GM12874 (cell line): ENCODE measurements at regions not wholly inside any gene's neighbourhood (a gene's known extent, or its start where the extent isn't known, plus 50 kb on each side); places are given as distances from the start of the nearest gene placed in this dataset.

ENCODE experiments used
- CTCF ChIP-seq: IDR thresholded peaks from 2 replicates; pipeline ENCODE4 v1.5.1; 2011; ENCODE audit warnings: low read depth, mild to moderate bottlenecking, control low read depth, low read length, moderate library complexity; ENCODE audit not compliant: insufficient read depth

DNA sequence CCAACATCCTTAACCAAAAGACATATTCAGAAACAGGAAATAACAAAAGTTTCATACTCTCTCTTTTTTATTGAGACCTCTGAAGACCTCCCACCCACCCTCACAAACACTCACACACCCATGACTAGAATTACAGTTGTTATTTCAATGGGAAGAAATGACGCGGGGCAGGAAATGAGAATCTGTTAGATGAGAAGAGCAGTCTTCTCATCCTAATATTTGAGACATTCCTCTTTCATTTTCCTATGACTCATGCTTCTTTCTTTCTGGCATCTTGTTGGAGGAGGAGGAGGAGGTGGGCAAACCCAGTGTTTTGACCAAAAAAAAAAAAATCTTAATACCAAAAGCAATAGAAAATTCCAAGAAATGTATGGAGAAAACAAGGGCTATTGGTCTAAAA lies 179.5 kb upstream of the TARS1 start:
- no peak for TF ChIP-seq CTCF

DNA sequence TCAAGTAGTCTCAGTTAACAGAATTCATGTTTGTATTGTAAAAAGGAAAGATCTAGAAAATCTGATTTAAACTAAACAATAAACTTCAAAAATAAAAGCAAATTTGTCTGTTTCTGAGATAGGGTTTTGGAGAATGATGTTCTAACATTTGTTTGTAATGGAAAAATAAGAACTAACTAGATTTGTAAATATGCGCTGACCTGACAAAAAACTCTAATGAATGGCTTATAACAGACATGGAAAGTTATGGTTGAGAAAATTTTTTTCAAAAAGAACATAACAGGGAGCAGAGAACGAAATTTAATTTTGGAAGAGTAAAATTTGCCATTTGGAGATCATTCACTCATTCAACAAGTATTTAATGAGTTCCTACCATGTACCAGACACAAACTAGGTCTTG lies 179.0 kb upstream of the TARS1 start:
- TF ChIP-seq CTCF, result no peak

GRCh38 chr5:33267801-33268200 lies 173.0 kb upstream of the TARS1 start:
- no peak for TF ChIP-seq CTCF

DNA sequence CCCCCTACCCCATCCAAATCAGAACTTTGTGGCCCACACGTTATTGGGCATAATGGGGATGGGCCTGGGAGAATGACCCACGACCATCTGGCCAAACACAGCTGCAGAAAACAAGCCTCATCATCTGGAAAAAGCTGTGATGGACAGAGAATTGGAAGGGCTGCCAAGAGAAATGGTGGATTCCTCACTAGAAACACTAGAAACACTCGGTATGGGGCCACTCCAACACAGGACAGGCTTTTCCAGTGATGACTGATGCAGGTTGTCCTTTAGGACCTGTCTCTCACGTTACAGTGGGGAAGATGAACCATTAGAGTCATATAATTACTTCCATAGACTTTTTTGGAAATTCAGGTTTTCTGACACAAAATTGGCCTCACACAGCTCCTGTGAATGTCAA lies 172.4 kb upstream of the TARS1 start:
- no peak for TF ChIP-seq CTCF

DNA sequence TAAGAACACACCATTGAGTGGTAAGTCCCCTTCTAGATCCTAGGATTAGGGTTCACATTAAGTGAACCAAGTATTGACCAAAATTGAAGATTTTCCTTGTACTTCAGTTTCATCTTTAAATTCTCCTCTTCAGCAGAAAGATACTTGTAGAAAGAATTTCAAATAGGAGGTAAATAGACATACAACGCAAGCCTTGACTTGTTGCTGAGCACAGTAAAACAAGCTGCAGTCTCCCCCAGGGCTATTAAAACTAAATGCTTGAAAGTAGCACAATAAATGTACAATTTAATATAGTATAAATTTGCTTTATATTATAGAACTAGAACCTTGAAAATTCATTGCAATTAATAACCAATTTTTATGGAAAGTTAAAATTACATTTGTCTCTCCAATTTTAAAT lies 170.1 kb upstream of the TARS1 start:
- TF ChIP-seq CTCF, result no peak

DNA sequence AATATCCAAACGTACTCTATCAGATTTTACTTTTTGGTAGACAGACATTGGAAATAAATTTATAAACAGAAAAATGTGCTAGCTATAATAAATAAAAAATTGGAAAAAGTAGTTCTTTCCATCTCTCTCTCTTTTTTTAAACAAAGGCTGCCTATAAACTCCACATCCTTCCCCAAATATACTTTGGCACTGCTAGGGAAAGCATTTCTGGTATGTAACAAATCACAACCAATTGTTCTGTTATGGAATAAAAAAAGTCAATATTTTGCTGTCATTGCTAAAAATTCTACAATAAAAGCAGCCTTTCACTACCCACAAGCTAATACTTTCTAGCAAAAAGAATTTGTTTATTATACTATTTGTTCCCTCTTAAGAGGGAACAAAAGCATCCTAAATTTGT lies 169.2 kb upstream of the TARS1 start:
- no peak for TF ChIP-seq CTCF

DNA sequence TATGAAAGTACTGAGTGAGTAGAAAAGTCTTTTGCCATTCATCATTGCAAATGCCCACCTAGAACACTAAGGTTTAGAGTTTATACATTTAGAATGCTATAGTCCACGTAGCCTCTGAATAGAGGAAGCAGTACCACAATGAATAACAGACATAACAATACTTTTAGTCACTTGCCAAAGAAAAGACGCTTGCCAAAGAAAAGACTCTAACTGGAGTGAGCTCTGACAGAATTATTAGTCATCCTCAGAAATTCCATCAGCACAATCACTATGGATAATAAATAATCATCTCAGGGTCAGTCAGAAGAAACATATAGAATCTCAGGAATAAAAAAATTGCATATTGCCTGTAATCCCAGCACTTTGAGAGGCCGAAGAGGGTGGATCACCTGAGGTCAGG lies 168.5 kb upstream of the TARS1 start:
- no peak for TF ChIP-seq CTCF

- TF ChIP-seq CTCF, result no peak
Measured at GRCh38 chr5:33273985-33274384, 166.8 kb upstream of the TARS1 start.
